ENCODE measurements at regions not wholly inside any gene's neighbourhood (a gene's known extent, or its start where the extent isn't known, plus 50 kb on each side); places are given as distances from the start of the nearest gene placed in this dataset.

DNA sequence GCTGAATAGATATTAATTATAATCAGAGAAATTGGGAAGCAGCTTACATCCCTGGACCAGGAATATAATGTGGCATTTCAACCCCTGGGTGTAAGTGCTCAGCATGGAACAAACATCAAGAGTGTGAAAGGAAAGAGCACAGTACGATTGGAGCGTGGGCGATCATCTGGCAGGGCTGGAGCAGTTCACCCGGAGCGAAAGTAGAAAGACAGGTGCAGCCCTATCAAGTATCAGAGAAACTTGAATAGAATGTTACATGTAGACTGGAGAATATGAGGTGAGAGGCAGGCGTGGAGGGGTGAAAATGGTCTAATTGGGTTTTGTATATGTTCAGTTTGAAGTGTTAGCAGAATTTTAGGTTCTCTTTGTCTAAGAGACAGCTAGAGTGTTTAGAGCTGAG, 303.0 kb downstream of the MDFIC start:
- H2AFZ ChIP-seq (ENCODE audit: insufficient read depth, low read length, poor library complexity), result no peak overlapping the region
- no peak overlapping the region for H3K4me3 ChIP-seq (ENCODE audit: low read depth, low read length)
- H3K9ac ChIP-seq (ENCODE audit: low read length), result no peak overlapping the region
- no peak overlapping the region for H3K4ac ChIP-seq (ENCODE audit: low read depth, low read length)
- H3K4me1 ChIP-seq (ENCODE audit: control insufficient read depth in 1 of 2, insufficient read depth in 2 of 2, low read length in 2 of 2), result peaks cover 0 to 3% of the 10 kb centered on the region in 2 experiments
- H4K91ac ChIP-seq (ENCODE audit: low read depth, low read length), result no peak overlapping the region
- no peak overlapping the region for H3K23ac ChIP-seq (ENCODE audit: low read length)
- H3K79me2 ChIP-seq (ENCODE audit: control insufficient read depth, insufficient read depth, low read length, poor library complexity), result no peaks in the 10 kb centered on the region
- H2BK12ac ChIP-seq (ENCODE audit: low read length), result no peak overlapping the region
- H2BK120ac ChIP-seq (ENCODE audit: insufficient read depth, low read length, poor library complexity), result no peak overlapping the region
- no peaks in the 10 kb centered on the region for H3K27me3 ChIP-seq (ENCODE audit: insufficient read depth, low read length)
- no peak overlapping the region for H4K12ac ChIP-seq (ENCODE audit: low read depth, low read length)
- no peak overlapping the region for H2AK5ac ChIP-seq (ENCODE audit: low read length)
- no peaks in the 10 kb centered on the region for H3K36me3 ChIP-seq (ENCODE audit: control insufficient read depth in 1 of 2, insufficient read depth in 2 of 2, low read length in 2 of 2)
- H3K14ac ChIP-seq (ENCODE audit: low read length), result no peak overlapping the region
- no peak overlapping the region for H4K8ac ChIP-seq (ENCODE audit: low read depth, low read length)
- no peaks in the 10 kb centered on the region for H3K9me3 ChIP-seq (ENCODE audit: insufficient read depth, low read depth, low read length)
- no peak overlapping the region for H3K27ac ChIP-seq (ENCODE audit: low read depth, low read length)
- no peak for DNase-seq
- H3K4me2 ChIP-seq (ENCODE audit: low read length), result no peak overlapping the region
- no CpG with 5 or more reads among the region's 6 CpGs for WGBS (ENCODE audit: extremely low coverage, insufficient coverage, insufficient read length)
- no peaks in the 10 kb centered on the region for H3K79me1 ChIP-seq (ENCODE audit: low read length)
- no peak overlapping the region for H3K18ac ChIP-seq (ENCODE audit: low read length)
- no peak overlapping the region for H2BK5ac ChIP-seq (ENCODE audit: low read depth, low read length, poor library complexity)

DNA sequence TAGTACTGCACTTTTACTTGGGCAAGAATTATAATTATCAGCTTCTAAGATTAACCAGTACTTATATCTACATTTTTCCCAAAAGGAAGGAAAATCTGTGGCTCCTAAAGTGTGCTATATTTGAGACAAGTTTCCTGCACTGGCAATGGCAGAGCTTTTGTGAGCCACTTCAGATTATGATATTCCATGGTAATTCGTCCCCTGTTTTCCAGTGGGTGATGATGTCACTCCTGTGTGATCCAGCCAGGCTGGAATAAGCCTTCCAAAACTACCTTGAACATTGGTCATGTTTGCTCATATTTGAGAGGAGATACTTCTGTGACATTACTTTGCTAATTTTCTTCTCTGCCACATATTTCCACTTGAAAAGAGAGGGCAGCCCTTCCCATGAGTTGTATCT, 302.1 kb downstream of the MDFIC start:
- no peak overlapping the region for H4K8ac ChIP-seq (ENCODE audit: low read depth, low read length)
- H4K91ac ChIP-seq (ENCODE audit: low read depth, low read length), result no peak overlapping the region
- H3K79me2 ChIP-seq (ENCODE audit: control insufficient read depth, insufficient read depth, low read length, poor library complexity), result no peaks in the 10 kb centered on the region
- no peak overlapping the region for H3K4ac ChIP-seq (ENCODE audit: low read depth, low read length)
- H3K18ac ChIP-seq (ENCODE audit: low read length), result no peak overlapping the region
- H3K9ac ChIP-seq (ENCODE audit: low read length), result no peak overlapping the region
- H3K79me1 ChIP-seq (ENCODE audit: low read length), result no peaks in the 10 kb centered on the region
- H2BK120ac ChIP-seq (ENCODE audit: insufficient read depth, low read length, poor library complexity), result no peak overlapping the region
- no peaks in the 10 kb centered on the region for H3K9me3 ChIP-seq (ENCODE audit: insufficient read depth, low read depth, low read length)
- H3K27me3 ChIP-seq (ENCODE audit: insufficient read depth, low read length), result no peaks in the 10 kb centered on the region
- DNase-seq, result no peak
- H3K27ac ChIP-seq (ENCODE audit: low read depth, low read length), result no peak overlapping the region
- no peak overlapping the region for H2AK5ac ChIP-seq (ENCODE audit: low read length)
- no peak overlapping the region for H2BK12ac ChIP-seq (ENCODE audit: low read length)
- H3K14ac ChIP-seq (ENCODE audit: low read length), result no peak overlapping the region
- WGBS (ENCODE audit: extremely low coverage, insufficient coverage, insufficient read length), result no CpG with 5 or more reads among the region's 1 CpG
- peaks cover 0 to 3% of the 10 kb centered on the region in 2 experiments for H3K4me1 ChIP-seq (ENCODE audit: control insufficient read depth in 1 of 2, insufficient read depth in 2 of 2, low read length in 2 of 2)
- no peaks in the 10 kb centered on the region for H3K36me3 ChIP-seq (ENCODE audit: control insufficient read depth in 1 of 2, insufficient read depth in 2 of 2, low read length in 2 of 2)
- H2BK5ac ChIP-seq (ENCODE audit: low read depth, low read length, poor library complexity), result no peak overlapping the region
- H3K4me3 ChIP-seq (ENCODE audit: low read depth, low read length), result no peak overlapping the region
- no peak overlapping the region for H3K4me2 ChIP-seq (ENCODE audit: low read length)
- no peak overlapping the region for H4K12ac ChIP-seq (ENCODE audit: low read depth, low read length)
- H2AFZ ChIP-seq (ENCODE audit: insufficient read depth, low read length, poor library complexity), result no peak overlapping the region
- no peak overlapping the region for H3K23ac ChIP-seq (ENCODE audit: low read length)

- Histone ChIP-seq H3K9me3 (ENCODE audit: insufficient read depth, low read depth, low read length) (no peaks in the 10 kb centered on the region), H4K8ac (ENCODE audit: low read depth, low read length) (no peak overlapping the region), H2BK120ac (ENCODE audit: insufficient read depth, low read length, poor library complexity) (no peak overlapping the region), H4K91ac (ENCODE audit: low read depth, low read length) (no peak overlapping the region), H3K27ac (ENCODE audit: low read depth, low read length) (no peak overlapping the region), H3K4ac (ENCODE audit: low read depth, low read length) (no peak overlapping the region), H3K79me2 (ENCODE audit: control insufficient read depth, insufficient read depth, low read length, poor library complexity) (no peaks in the 10 kb centered on the region), H3K23ac (ENCODE audit: low read length) (no peak overlapping the region), H2AFZ (ENCODE audit: insufficient read depth, low read length, poor library complexity) (no peak overlapping the region), H4K12ac (ENCODE audit: low read depth, low read length) (no peak overlapping the region), H3K18ac (ENCODE audit: low read length) (no peak overlapping the region), H3K14ac (ENCODE audit: low read length) (no peak overlapping the region), H3K9ac (ENCODE audit: low read length) (no peak overlapping the region), H3K4me3 (ENCODE audit: low read depth, low read length) (no peak overlapping the region), H2BK12ac (ENCODE audit: low read length) (no peak overlapping the region), H3K4me1 (ENCODE audit: control insufficient read depth in 1 of 2, insufficient read depth in 2 of 2, low read length in 2 of 2) (peaks cover 0 to 3% of the 10 kb centered on the region in 2 experiments), H3K79me1 (ENCODE audit: low read length) (no peaks in the 10 kb centered on the region), H2BK5ac (ENCODE audit: low read depth, low read length, poor library complexity) (no peak overlapping the region), H3K36me3 (ENCODE audit: control insufficient read depth in 1 of 2, insufficient read depth in 2 of 2, low read length in 2 of 2) (no peaks in the 10 kb centered on the region), H3K27me3 (ENCODE audit: insufficient read depth, low read length) (no peaks in the 10 kb centered on the region), H3K4me2 (ENCODE audit: low read length) (no peak overlapping the region), H2AK5ac (ENCODE audit: low read length) (no peak overlapping the region)
- DNase-seq, result no peak
These were observed 299.6 kb downstream of the MDFIC start for GRCh38 chr7:115221456-115221855.

DNA sequence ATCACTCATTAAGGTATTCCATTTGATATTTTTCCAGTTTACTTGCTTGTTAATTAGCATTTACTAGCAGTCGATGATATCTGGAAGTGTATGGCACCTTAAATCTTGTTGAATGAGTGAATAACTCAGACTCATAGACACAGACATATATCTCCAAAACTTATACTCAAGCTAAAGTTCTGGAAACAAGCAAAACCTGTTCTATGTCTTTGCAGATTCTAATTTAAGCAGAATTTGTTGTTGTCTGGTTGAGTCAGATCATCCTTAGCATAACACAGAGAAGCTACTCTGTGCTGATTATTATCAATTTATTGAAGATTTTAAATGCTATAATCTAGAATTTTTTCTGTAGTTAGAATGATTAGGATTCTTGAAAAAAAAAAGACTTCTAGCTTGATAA, 296.2 kb downstream of the MDFIC start:
- Histone ChIP-seq H3K18ac (ENCODE audit: low read length) (no peak overlapping the region), H3K14ac (ENCODE audit: low read length) (no peak overlapping the region), H3K4ac (ENCODE audit: low read depth, low read length) (no peak overlapping the region), H4K12ac (ENCODE audit: low read depth, low read length) (no peak overlapping the region), H3K79me2 (ENCODE audit: control insufficient read depth, insufficient read depth, low read length, poor library complexity) (no peaks in the 10 kb centered on the region), H3K36me3 (ENCODE audit: control insufficient read depth in 1 of 2, insufficient read depth in 2 of 2, low read length in 2 of 2) (no peaks in the 10 kb centered on the region), H3K4me2 (ENCODE audit: low read length) (no peak overlapping the region), H4K8ac (ENCODE audit: low read depth, low read length) (no peak overlapping the region), H3K4me1 (ENCODE audit: control insufficient read depth in 1 of 2, insufficient read depth in 2 of 2, low read length in 2 of 2) (no peaks in the 10 kb centered on the region), H3K27ac (ENCODE audit: low read depth, low read length) (no peak overlapping the region), H2BK12ac (ENCODE audit: low read length) (no peak overlapping the region), H2BK5ac (ENCODE audit: low read depth, low read length, poor library complexity) (no peak overlapping the region), H3K79me1 (ENCODE audit: low read length) (no peaks in the 10 kb centered on the region), H4K91ac (ENCODE audit: low read depth, low read length) (no peak overlapping the region), H3K9me3 (ENCODE audit: insufficient read depth, low read depth, low read length) (no peaks in the 10 kb centered on the region), H2AFZ (ENCODE audit: insufficient read depth, low read length, poor library complexity) (no peak overlapping the region), H3K23ac (ENCODE audit: low read length) (no peak overlapping the region), H2BK120ac (ENCODE audit: insufficient read depth, low read length, poor library complexity) (no peak overlapping the region), H3K27me3 (ENCODE audit: insufficient read depth, low read length) (no peaks in the 10 kb centered on the region), H3K4me3 (ENCODE audit: low read depth, low read length) (no peak overlapping the region), H2AK5ac (ENCODE audit: low read length) (no peak overlapping the region), H3K9ac (ENCODE audit: low read length) (no peak overlapping the region)
- DNase-seq, result peak in 1 of 2 donors; percentile 64
- no CpG with 5 or more reads among the region's 1 CpG for WGBS (ENCODE audit: extremely low coverage, insufficient coverage, insufficient read length)

All from trophoblast cell (in vitro differentiated cells and primary cell).